ENCODE measurements at regions not wholly inside any gene's neighbourhood (a gene's known extent, or its start where the extent isn't known, plus 50 kb on each side); places are given as distances from the start of the nearest gene placed in this dataset.
A peak's percentile ranks its signal among the peaks of the same experiment; 100 is the strongest.
"Not testable (repeated sequence)": the region's sequence is repeated elsewhere in the genome, so short reads cannot be mapped to it uniquely, and the experiment has no call there.

GRCh38 chr2:63716146-63716545 is 125.5 kb upstream of the UGP2 start:
- Mint-ChIP-seq H3K27ac (no peak overlapping the region), H3K9me3 (no peaks in the 10 kb centered on the region), H3K4me1 (no peaks in the 10 kb centered on the region), H3K36me3 (no peaks in the 10 kb centered on the region), H3K27me3 (peaks cover 25% of the 10 kb centered on the region), H3K4me3 (no peak overlapping the region)
- ATAC-seq: no peak

- H3K27ac Mint-ChIP-seq: no peak overlapping the region
- H3K4me1 Mint-ChIP-seq: no peaks in the 10 kb centered on the region
- H3K27me3 Mint-ChIP-seq: peaks cover 12% of the 10 kb centered on the region
- no peak overlapping the region for H3K4me3 Mint-ChIP-seq
- no peaks in the 10 kb centered on the region for H3K9me3 Mint-ChIP-seq
- no peaks in the 10 kb centered on the region for H3K36me3 Mint-ChIP-seq
- ATAC-seq: no peak
Observed at GRCh38 chr2:63719052-63719451, 122.6 kb upstream of the UGP2 start.

GRCh38 chr2:63721082-63721424 is 120.6 kb upstream of the UGP2 start:
- Mint-ChIP-seq H3K4me1 (no peaks in the 10 kb centered on the region), H3K27me3 (peaks cover 10% of the 10 kb centered on the region), H3K4me3 (no peak overlapping the region), H3K27ac (no peak overlapping the region), H3K9me3 (no peaks in the 10 kb centered on the region), H3K36me3 (no peaks in the 10 kb centered on the region)
- ATAC-seq: no peak

GRCh38 chr2:63722284-63722683 is 119.4 kb upstream of the UGP2 start:
- ATAC-seq, H3K4me1 Mint-ChIP-seq, H3K36me3 Mint-ChIP-seq, H3K9me3 Mint-ChIP-seq, H3K4me3 Mint-ChIP-seq, H3K27me3 Mint-ChIP-seq, H3K27ac Mint-ChIP-seq: not testable (repeated sequence)

- no peaks in the 10 kb centered on the region for H3K36me3 Mint-ChIP-seq
- H3K9me3 Mint-ChIP-seq: no peaks in the 10 kb centered on the region
- H3K27me3 Mint-ChIP-seq: no peaks in the 10 kb centered on the region
- no peak overlapping the region for H3K4me3 Mint-ChIP-seq
- H3K27ac Mint-ChIP-seq: no peak overlapping the region
- H3K4me1 Mint-ChIP-seq: no peaks in the 10 kb centered on the region
- ATAC-seq: no peak
Observed at GRCh38 chr2:63723709-63724108, 118.0 kb upstream of the UGP2 start.

- H3K4me3 Mint-ChIP-seq, H3K27me3 Mint-ChIP-seq, H3K9me3 Mint-ChIP-seq, H3K27ac Mint-ChIP-seq, H3K36me3 Mint-ChIP-seq, H3K4me1 Mint-ChIP-seq, ATAC-seq: not testable (repeated sequence)
Observed at GRCh38 chr2:63725212-63725611, 116.5 kb upstream of the UGP2 start.

- no peaks in the 10 kb centered on the region for H3K36me3 Mint-ChIP-seq
Observed at GRCh38 chr2:63729362-63729761, 112.3 kb upstream of the UGP2 start.

GRCh38 chr2:63729831-63730230 is 111.9 kb upstream of the UGP2 start:
- no peak for ATAC-seq
- Mint-ChIP-seq H3K9me3 (no peaks in the 10 kb centered on the region), H3K27me3 (peaks cover 16% of the 10 kb centered on the region)

More at GRCh38 chr2:63729362-63729761, 112.3 kb upstream of the UGP2 start:
- H3K9me3 Mint-ChIP-seq: no peaks in the 10 kb centered on the region
- no peak overlapping the region for H3K27ac Mint-ChIP-seq
- ATAC-seq: no peak
- H3K4me1 Mint-ChIP-seq: no peaks in the 10 kb centered on the region
- no peak overlapping the region for H3K4me3 Mint-ChIP-seq
- H3K27me3 Mint-ChIP-seq: peaks cover 16% of the 10 kb centered on the region

GRCh38 chr2:63734510-63734909 is 107.2 kb upstream of the UGP2 start:
- H3K27ac Mint-ChIP-seq: no peak overlapping the region
- H3K27me3 Mint-ChIP-seq: peaks cover 15% of the 10 kb centered on the region
- H3K36me3 Mint-ChIP-seq: no peaks in the 10 kb centered on the region
- H3K4me1 Mint-ChIP-seq: no peaks in the 10 kb centered on the region
- no peak overlapping the region for H3K4me3 Mint-ChIP-seq
- no peak for ATAC-seq
- no peaks in the 10 kb centered on the region for H3K9me3 Mint-ChIP-seq

More at GRCh38 chr2:63729831-63730230, 111.9 kb upstream of the UGP2 start:
- H3K4me3 Mint-ChIP-seq: no peak overlapping the region
- H3K4me1 Mint-ChIP-seq: no peaks in the 10 kb centered on the region
- no peak overlapping the region for H3K27ac Mint-ChIP-seq
- H3K36me3 Mint-ChIP-seq: no peaks in the 10 kb centered on the region

GRCh38 chr2:63735263-63735662 is 106.4 kb upstream of the UGP2 start:
- Mint-ChIP-seq H3K27ac (no peak overlapping the region), H3K9me3 (no peaks in the 10 kb centered on the region), H3K4me3 (no peak overlapping the region), H3K36me3 (no peaks in the 10 kb centered on the region), H3K27me3 (peaks cover 7% of the 10 kb centered on the region), H3K4me1 (no peaks in the 10 kb centered on the region)
- peak; percentile 20 for ATAC-seq

GRCh38 chr2:63735931-63736330 is 105.8 kb upstream of the UGP2 start:
- Mint-ChIP-seq H3K27me3 (peaks cover under 1% of the 10 kb centered on the region), H3K4me1 (no peaks in the 10 kb centered on the region), H3K27ac (no peak overlapping the region), H3K36me3 (no peaks in the 10 kb centered on the region), H3K9me3 (no peaks in the 10 kb centered on the region), H3K4me3 (no peak overlapping the region)
- ATAC-seq: no peak

GRCh38 chr2:63736354-63736753 is 105.3 kb upstream of the UGP2 start:
- ATAC-seq: no peak
- Mint-ChIP-seq H3K36me3 (no peaks in the 10 kb centered on the region), H3K9me3 (no peaks in the 10 kb centered on the region), H3K4me3 (no peak overlapping the region), H3K27me3 (no peaks in the 10 kb centered on the region), H3K27ac (no peak overlapping the region), H3K4me1 (no peaks in the 10 kb centered on the region)

- H3K36me3 Mint-ChIP-seq: no peaks in the 10 kb centered on the region
- H3K27ac Mint-ChIP-seq: no peak overlapping the region
- H3K4me3 Mint-ChIP-seq: no peak overlapping the region
- ATAC-seq: peak; percentile 16
- H3K27me3 Mint-ChIP-seq: no peaks in the 10 kb centered on the region
- no peaks in the 10 kb centered on the region for H3K4me1 Mint-ChIP-seq
- no peaks in the 10 kb centered on the region for H3K9me3 Mint-ChIP-seq
Observed at GRCh38 chr2:63737081-63737751, 104.5 kb upstream of the UGP2 start.

- no peak overlapping the region for H3K4me3 Mint-ChIP-seq
- H3K27ac Mint-ChIP-seq: no peak overlapping the region
- no peak for ATAC-seq
- H3K36me3 Mint-ChIP-seq: no peaks in the 10 kb centered on the region
- no peaks in the 10 kb centered on the region for H3K9me3 Mint-ChIP-seq
- H3K4me1 Mint-ChIP-seq: no peaks in the 10 kb centered on the region
- no peaks in the 10 kb centered on the region for H3K27me3 Mint-ChIP-seq
Observed at GRCh38 chr2:63738019-63738418, 103.7 kb upstream of the UGP2 start.

- not testable (repeated sequence) for H3K27ac Mint-ChIP-seq, H3K4me3 Mint-ChIP-seq, ATAC-seq, H3K36me3 Mint-ChIP-seq, H3K27me3 Mint-ChIP-seq, H3K4me1 Mint-ChIP-seq, H3K9me3 Mint-ChIP-seq
Observed at GRCh38 chr2:63739180-63739579, 102.5 kb upstream of the UGP2 start.

GRCh38 chr2:63740020-63740419 is 101.7 kb upstream of the UGP2 start:
- Mint-ChIP-seq H3K27me3 (no peaks in the 10 kb centered on the region), H3K4me3 (no peak overlapping the region), H3K4me1 (no peaks in the 10 kb centered on the region), H3K27ac (no peak overlapping the region), H3K36me3 (no peaks in the 10 kb centered on the region), H3K9me3 (no peaks in the 10 kb centered on the region)
- ATAC-seq: no peak

- H3K9me3 Mint-ChIP-seq: no peaks in the 10 kb centered on the region
- H3K4me3 Mint-ChIP-seq: no peak overlapping the region
- H3K36me3 Mint-ChIP-seq: no peaks in the 10 kb centered on the region
Observed at GRCh38 chr2:63740943-63741342, 100.8 kb upstream of the UGP2 start.

More at GRCh38 chr2:63740943-63741342, 100.8 kb upstream of the UGP2 start:
- Mint-ChIP-seq H3K27me3 (no peaks in the 10 kb centered on the region), H3K27ac (no peak overlapping the region), H3K4me1 (no peaks in the 10 kb centered on the region)
- no peak for ATAC-seq

Data from stimulated activated memory B cell treated with anti-CD40 and anti-IgM and Interleukin-4, amounts not matched to agents 10 μg/mL and 1 μg/mL and 100 μg/mL, for 72 hours (primary cell).